Transverse colon (tissue), 4 donors: ENCODE measurements at regions not wholly inside any gene's neighbourhood (a gene's known extent, or its start where the extent isn't known, plus 50 kb on each side); places are given as distances from the start of the nearest gene placed in this dataset.

Experiments used
- EP300 ChIP-seq: sonication (generic); formaldehyde crosslinking; IDR thresholded peaks from one replicate; pipeline ENCODE4 v1.6.1; 2017; ENCODE audit warnings: antibody characterized with exemption, low read depth
- POLR2A ChIP-seq: fragments of 450-650 bp; IDR thresholded peaks from one replicate; pipeline ENCODE4 v1.6.1; 2016; ENCODE audit warnings: antibody characterized with exemption, mild to moderate bottlenecking, moderate library complexity
- POLR2AphosphoS5 ChIP-seq, 3 donors: sonication (generic); formaldehyde crosslinking; IDR thresholded peaks; one replicate each; pipeline ENCODE4 v1.6.1; 2016; ENCODE audit warnings: antibody characterized with exemption in 3 of 3
- TF ChIP-seq, protein P1 (sequence below), 5 experiments: fragments of 200-600 bp in 3 of 5; fragments of 450-650 bp in 2 of 5; sonication (generic) in 3 of 5; IDR thresholded peaks; 1 replicate in 2 of 5; 2 replicates in 3 of 5; pipeline ENCODE4 v1.5.1; 2016 to 2017; ENCODE audit warnings: antibody characterized with exemption in 5 of 5, inconsistent platforms in 3 of 5, mild to moderate bottlenecking in 2 of 5, moderate library complexity in 1 of 5

DNA sequence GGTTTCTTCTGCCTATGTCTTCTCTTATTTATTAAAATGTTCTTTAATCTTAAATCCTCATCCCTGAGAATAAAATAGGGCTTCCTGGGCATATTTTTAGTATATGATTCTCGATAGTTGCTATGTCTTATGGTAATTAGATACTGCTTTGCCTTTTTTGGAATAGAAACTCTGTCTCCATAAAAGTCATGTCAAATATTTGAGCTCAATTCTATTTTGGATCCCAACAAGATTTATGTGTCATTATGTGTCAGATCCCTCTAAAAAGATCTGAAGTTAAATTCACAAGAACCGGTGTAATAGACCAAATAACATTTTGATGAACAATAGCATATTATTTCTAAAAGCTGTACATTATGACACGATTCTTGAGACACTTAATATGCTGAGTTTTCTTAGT is 312.5 kb upstream of the PDE3A start:
- TF ChIP-seq, protein P1, sequence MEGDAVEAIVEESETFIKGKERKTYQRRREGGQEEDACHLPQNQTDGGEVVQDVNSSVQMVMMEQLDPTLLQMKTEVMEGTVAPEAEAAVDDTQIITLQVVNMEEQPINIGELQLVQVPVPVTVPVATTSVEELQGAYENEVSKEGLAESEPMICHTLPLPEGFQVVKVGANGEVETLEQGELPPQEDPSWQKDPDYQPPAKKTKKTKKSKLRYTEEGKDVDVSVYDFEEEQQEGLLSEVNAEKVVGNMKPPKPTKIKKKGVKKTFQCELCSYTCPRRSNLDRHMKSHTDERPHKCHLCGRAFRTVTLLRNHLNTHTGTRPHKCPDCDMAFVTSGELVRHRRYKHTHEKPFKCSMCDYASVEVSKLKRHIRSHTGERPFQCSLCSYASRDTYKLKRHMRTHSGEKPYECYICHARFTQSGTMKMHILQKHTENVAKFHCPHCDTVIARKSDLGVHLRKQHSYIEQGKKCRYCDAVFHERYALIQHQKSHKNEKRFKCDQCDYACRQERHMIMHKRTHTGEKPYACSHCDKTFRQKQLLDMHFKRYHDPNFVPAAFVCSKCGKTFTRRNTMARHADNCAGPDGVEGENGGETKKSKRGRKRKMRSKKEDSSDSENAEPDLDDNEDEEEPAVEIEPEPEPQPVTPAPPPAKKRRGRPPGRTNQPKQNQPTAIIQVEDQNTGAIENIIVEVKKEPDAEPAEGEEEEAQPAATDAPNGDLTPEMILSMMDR (IDR thresholded peaks at IDR 0.05), result no peak
- TF ChIP-seq POLR2AphosphoS5 (IDR thresholded peaks at IDR 0.05) (no peak), POLR2A (no peak), EP300 (no peak)
